IPS DF 6.9 (cell line): ENCODE measurements at regions not wholly inside any gene's neighbourhood (a gene's known extent, or its start where the extent isn't known, plus 50 kb on each side); places are given as distances from the start of the nearest gene placed in this dataset.
"Not testable (repeated sequence)": the region's sequence is repeated elsewhere in the genome, so short reads cannot be mapped to it uniquely, and the experiment has no call there.

Experiments
- DNase-seq: peaks from one replicate; pipeline ENCODE4 v3.0.0-alpha.2; 2013; ENCODE audit warnings: low read depth, low spot score
- H3K27ac ChIP-seq: one replicate; pipeline ENCODE4 v1.5.1; 2013; ENCODE audit warnings: low read length, control low read depth
- H3K27me3 ChIP-seq: 2 replicates; pipeline ENCODE4 v1.6.1; 2013; ENCODE audit warnings: mild to moderate bottlenecking, low read length; ENCODE audit not compliant: control insufficient read depth, insufficient read depth
- H3K36me3 ChIP-seq: 2 replicates; pipeline ENCODE4 v1.6.1; 2013; ENCODE audit warnings: low read length; ENCODE audit not compliant: control insufficient read depth, insufficient read depth
- H3K4me1 ChIP-seq: 2 replicates; pipeline ENCODE4 v1.6.1; 2013; ENCODE audit warnings: low read length; ENCODE audit not compliant: control insufficient read depth, insufficient read depth
- H3K4me3 ChIP-seq: 2 replicates; pipeline ENCODE4 v1.5.1; 2013; ENCODE audit warnings: mild to moderate bottlenecking, low read length
- H3K9me3 ChIP-seq: 2 replicates; pipeline ENCODE4 v1.6.1; 2013; ENCODE audit warnings: low read length, inconsistent platforms; ENCODE audit not compliant: control insufficient read depth, insufficient read depth
- WGBS: extraction: QIAGEN DNeasy Blood & Tissue Kit; methylation state at CpG from one replicate; pipeline ENCODE4 v1.1.7; 2013; ENCODE audit warnings: mixed read lengths, missing lambda C conversion rate; ENCODE audit not compliant: insufficient read length, insufficient coverage; 5-methylcytosine and 5-hydroxymethylcytosine counted together

DNA sequence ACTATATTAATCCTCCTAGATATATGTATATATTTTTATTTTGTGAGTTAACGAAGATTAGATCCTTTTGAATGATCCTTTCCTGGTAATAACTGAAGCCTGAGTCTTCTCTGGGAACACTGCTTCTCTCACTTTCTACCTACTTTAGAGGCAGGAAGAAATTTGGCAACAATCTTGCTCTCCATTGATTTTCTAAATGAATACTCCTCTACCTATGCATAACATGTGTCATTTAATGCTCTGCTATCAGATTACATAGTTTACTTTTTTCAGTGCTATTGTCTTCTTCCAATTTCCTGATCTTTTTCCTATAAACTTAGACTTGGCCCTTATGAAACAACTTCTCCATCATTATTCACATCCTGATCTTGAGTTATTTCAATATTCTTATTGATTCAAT, 60.4 kb upstream of the PDHA2 start:
- no peak for DNase-seq
- no peaks in the 10 kb centered on the region for H3K9me3 ChIP-seq
- no peaks in the 10 kb centered on the region for H3K27me3 ChIP-seq
- no CpG with 5 or more reads among the region's 1 CpG for WGBS
- no peak overlapping the region for H3K27ac ChIP-seq
- no peaks in the 10 kb centered on the region for H3K36me3 ChIP-seq
- H3K4me1 ChIP-seq: no peaks in the 10 kb centered on the region
- H3K4me3 ChIP-seq: no peak overlapping the region

DNA sequence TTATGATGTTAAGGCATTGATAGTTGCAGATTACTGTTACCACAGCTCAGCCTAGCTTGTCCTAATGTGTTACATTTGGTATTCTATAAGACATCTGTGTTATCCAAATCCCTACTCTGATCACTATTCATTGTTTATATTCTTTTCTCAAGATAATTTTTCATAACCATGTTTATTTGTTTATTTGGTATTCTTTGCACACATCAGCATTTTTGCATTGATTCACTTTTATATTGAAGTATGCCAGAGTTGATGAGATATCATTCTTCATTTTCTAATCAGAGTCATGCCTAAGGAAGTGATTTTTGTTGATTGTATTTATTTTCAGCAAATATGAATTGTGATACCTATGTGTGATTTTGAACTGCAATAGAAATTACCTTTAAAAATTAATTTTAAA, 61.2 kb upstream of the PDHA2 start:
- Histone ChIP-seq H3K27me3 (no peaks in the 10 kb centered on the region), H3K36me3 (no peaks in the 10 kb centered on the region), H3K27ac (no peak overlapping the region), H3K4me3 (no peak overlapping the region), H3K4me1 (no peaks in the 10 kb centered on the region), H3K9me3 (no peaks in the 10 kb centered on the region)
- DNase-seq: no peak

DNA sequence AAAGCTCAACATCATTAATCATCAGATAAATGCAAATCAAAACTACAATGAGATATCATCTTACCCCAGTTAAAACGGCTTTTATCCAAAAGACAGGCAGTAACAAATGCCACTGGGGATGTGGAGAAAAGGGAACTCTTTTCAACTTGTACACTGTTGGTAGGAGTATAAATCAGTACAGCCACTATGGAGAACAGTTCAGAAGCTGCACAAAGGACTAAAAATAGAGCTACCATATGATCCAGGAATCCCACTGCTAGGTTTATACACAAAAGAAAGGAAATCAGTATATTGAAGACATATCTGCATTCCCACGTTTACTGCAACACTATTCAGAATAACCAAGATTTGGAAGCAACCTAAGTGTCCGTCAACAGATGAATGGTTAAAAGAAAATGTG, 69.3 kb upstream of the PDHA2 start:
- not testable (repeated sequence) for H3K27me3 ChIP-seq, H3K36me3 ChIP-seq, DNase-seq, H3K9me3 ChIP-seq, H3K4me1 ChIP-seq, H3K4me3 ChIP-seq, H3K27ac ChIP-seq
- no CpG with 5 or more reads among the region's 3 CpGs for WGBS

DNA sequence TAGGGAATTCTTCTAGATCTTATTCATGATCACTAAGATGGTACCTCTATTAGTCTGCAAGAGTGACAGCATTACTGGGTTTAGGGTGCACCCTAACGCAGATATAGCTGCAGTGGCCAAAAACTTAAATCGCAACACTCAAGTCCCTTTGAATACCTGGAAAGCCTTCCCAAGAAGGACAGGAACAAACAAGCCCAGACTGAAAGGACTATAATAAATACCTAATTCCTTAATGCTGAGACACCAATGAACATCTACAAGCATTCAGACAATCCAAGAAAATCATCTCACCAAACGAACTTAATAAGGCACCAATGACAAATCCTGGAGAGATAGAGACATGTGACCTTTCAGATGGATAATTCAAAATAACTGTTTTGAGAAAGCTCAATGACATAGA, 74.9 kb upstream of the PDHA2 start:
- Histone ChIP-seq H3K36me3 (no peaks in the 10 kb centered on the region), H3K9me3 (no peaks in the 10 kb centered on the region), H3K4me3 (no peak overlapping the region), H3K27me3 (no peaks in the 10 kb centered on the region), H3K27ac (no peak overlapping the region), H3K4me1 (no peaks in the 10 kb centered on the region)
- DNase-seq: no peak
- WGBS: no CpG with 5 or more reads among the region's 3 CpGs

DNA sequence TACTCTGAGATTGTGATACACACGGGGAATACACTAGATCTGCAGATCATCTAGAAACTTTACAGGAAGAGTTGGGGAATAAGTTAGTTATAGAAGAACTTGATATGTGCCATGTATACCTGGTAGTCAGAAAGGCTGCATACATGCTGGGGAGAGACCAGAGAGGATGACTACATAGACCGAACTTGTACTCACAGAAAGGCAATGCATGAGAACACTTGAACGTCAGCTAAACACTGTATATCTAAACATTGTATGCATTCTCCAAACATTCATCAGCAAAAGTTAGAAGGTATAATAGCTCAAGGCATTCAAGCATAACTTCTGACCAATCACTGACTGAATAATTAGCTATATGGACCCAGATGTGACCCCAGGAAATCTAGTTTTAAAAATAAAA, 78.0 kb upstream of the PDHA2 start:
- no peak for DNase-seq
- Histone ChIP-seq H3K27ac (no peak overlapping the region), H3K27me3 (no peaks in the 10 kb centered on the region), H3K4me3 (no peak overlapping the region), H3K9me3 (no peaks in the 10 kb centered on the region), H3K4me1 (no peaks in the 10 kb centered on the region), H3K36me3 (no peaks in the 10 kb centered on the region)
- no CpG with 5 or more reads among the region's 3 CpGs for WGBS

DNA sequence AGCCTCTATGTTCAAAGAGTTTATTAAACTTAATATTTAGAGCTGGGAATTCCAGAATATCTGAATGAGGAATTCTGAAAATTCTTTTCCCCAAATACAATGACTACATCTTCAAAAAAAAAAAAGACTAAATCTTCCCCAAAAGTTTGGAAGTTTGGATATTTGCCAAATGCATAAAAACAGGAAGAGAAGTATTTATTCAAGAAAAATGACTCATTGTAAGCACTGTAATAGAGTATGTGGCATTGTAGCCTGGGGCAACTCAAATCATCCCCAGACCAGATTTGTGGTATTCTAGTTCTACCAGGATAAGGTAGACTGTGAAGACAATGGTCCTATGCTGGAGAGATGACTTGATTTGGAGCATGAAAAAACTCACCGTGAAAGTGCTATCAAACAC, 78.5 kb upstream of the PDHA2 start:
- Histone ChIP-seq H3K36me3 (no peaks in the 10 kb centered on the region), H3K4me3 (no peak overlapping the region), H3K27me3 (no peaks in the 10 kb centered on the region), H3K9me3 (no peaks in the 10 kb centered on the region), H3K4me1 (no peaks in the 10 kb centered on the region), H3K27ac (no peak overlapping the region)
- no peak for DNase-seq
- no CpG with 5 or more reads among the region's 1 CpG for WGBS

DNA sequence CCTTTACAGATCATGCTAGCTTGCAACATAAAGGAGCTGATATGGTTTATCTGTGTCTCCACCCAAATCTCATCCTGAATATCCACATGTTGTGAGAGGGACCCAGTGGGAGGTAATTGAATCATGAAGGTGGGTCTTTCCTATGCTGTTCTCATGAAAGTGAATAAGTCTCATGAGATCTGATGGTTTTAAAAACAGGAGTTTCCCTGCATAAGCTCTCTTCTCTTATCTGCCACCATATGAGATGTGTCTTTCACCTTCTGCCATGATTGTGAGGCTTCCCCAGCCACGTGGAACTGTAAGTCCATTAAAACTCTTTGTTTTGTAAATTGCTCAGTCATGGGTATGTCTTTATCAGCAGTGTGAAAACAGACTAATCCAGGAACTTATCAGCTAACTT, 79.2 kb upstream of the PDHA2 start:
- H3K4me3 ChIP-seq, H3K27me3 ChIP-seq, DNase-seq, H3K9me3 ChIP-seq, H3K4me1 ChIP-seq, H3K27ac ChIP-seq, H3K36me3 ChIP-seq: not testable (repeated sequence)
- no CpG with 5 or more reads among the region's 1 CpG for WGBS

DNA sequence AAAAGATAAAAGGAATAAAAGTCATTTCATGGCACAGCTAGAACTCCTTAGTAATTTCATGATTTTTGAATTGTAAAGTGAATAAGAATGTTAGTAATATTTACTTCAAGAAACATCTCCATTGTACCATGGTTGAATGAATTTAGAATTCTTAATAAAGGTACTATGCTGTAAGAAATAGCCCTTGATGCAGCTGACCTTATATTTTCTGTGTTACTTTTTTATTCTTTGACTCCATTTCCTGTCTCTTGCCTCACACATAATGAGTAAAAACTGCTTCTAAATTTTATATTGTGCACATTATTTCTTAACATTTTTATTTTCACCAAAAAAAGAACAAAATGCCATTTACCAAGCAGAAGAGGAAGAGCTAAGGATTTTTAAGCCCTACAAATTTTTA, 81.9 kb upstream of the PDHA2 start:
- Histone ChIP-seq H3K4me3 (no peak overlapping the region), H3K27ac (no peak overlapping the region), H3K27me3 (no peaks in the 10 kb centered on the region), H3K9me3 (no peaks in the 10 kb centered on the region), H3K36me3 (no peaks in the 10 kb centered on the region), H3K4me1 (no peaks in the 10 kb centered on the region)
- DNase-seq: no peak

DNA sequence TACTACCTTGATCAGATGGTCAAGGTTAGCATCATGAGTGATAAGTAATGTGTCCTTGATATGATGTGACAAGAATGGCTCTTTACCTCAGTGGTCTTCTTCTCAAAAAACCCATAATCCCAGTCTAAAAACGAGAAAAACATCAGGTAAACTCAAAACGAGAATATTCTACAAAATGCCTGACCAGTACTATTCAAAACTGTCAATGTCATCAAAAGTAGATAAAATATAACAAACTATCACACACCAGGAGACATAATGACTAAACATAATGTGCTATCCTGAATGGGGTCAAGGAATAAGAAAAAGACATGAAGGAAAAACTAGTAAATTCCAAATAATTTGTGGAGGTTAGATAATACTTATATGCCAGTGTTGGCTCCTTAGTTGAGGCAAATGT, 85.2 kb upstream of the PDHA2 start:
- Histone ChIP-seq H3K27ac (no peak overlapping the region), H3K9me3 (no peaks in the 10 kb centered on the region), H3K27me3 (no peaks in the 10 kb centered on the region), H3K4me3 (no peak overlapping the region), H3K4me1 (no peaks in the 10 kb centered on the region), H3K36me3 (no peaks in the 10 kb centered on the region)
- WGBS: no CpG with 5 or more reads among the region's 2 CpGs
- DNase-seq: no peak

DNA sequence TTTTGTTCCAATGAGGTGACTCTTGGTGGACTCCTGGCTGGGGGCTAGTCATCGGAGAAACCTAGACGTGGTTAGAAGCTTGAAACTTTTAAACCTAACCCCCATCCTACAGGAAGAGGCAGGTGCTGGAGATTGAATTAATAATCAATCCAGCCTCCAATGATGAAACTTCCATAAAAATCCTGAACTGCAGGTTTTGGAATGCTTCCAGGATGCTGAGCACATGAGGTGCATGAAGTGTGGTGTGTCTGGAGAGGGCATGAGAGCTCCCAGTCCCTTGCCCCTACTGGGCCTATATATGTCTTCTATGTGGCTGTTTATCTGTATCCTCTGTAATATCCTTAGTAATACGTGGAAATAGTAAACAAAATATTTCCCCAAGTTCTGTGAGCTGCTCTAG, 90.7 kb upstream of the PDHA2 start:
- H3K4me1 ChIP-seq: no peaks in the 10 kb centered on the region
- H3K27ac ChIP-seq: no peak overlapping the region
- no peaks in the 10 kb centered on the region for H3K36me3 ChIP-seq
- H3K4me3 ChIP-seq: no peak overlapping the region
- H3K27me3 ChIP-seq: no peaks in the 10 kb centered on the region
- WGBS: no CpG with 5 or more reads among the region's 3 CpGs
- no peak for DNase-seq
- no peaks in the 10 kb centered on the region for H3K9me3 ChIP-seq

DNA sequence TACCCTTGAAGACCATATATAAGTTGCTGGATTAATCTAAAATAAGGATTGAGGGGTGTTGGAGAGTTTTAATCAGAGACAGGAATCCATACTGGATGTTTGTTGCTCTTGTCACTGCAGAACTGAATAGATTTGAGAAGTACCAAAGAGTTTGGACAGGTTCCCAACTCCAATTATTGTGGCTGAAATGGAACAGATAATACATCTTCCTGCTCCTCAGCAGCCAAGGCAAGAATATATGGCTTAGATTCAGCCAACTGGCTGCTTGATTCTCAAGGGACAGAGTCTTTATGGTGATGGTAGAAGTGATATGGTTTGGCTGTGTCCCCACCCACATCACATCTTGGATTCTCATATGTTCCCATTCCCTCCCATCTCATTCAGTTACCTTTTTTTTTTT, 97.0 kb upstream of the PDHA2 start:
- no peak for DNase-seq
- no peak overlapping the region for H3K27ac ChIP-seq
- H3K4me3 ChIP-seq: no peak overlapping the region
- no peaks in the 10 kb centered on the region for H3K4me1 ChIP-seq
- H3K27me3 ChIP-seq: no peaks in the 10 kb centered on the region
- H3K36me3 ChIP-seq: no peaks in the 10 kb centered on the region
- no peaks in the 10 kb centered on the region for H3K9me3 ChIP-seq

DNA sequence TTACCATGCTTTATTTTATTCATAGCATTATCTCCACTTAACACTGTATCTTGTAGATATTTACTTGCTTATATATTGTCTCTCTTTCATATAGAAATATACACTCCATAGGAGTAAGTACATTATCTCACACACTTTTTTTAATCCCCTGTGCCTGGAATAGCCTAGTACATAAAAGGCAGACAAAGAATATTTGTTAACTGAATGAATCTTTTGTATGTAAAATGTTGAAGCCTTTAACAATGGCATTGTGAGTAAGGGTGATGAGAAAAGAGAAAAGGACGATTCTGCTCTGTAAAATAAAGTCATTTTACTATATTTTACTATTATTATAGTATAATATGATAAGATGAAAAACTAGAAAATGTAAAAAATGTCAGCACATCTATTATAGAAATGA, 97.7 kb upstream of the PDHA2 start:
- H3K27ac ChIP-seq: no peak overlapping the region
- no peaks in the 10 kb centered on the region for H3K9me3 ChIP-seq
- H3K4me3 ChIP-seq: no peak overlapping the region
- no peak for DNase-seq
- no CpG with 5 or more reads among the region's 1 CpG for WGBS
- H3K36me3 ChIP-seq: no peaks in the 10 kb centered on the region
- H3K27me3 ChIP-seq: no peaks in the 10 kb centered on the region
- no peaks in the 10 kb centered on the region for H3K4me1 ChIP-seq
